ENCODE measurements at regions not wholly inside any gene's neighbourhood (a gene's known extent, or its start where the extent isn't known, plus 50 kb on each side); places are given as distances from the start of the nearest gene placed in this dataset.
"Not testable (repeated sequence)": the region's sequence is repeated elsewhere in the genome, so short reads cannot be mapped to it uniquely, and the experiment has no call there.

DNA sequence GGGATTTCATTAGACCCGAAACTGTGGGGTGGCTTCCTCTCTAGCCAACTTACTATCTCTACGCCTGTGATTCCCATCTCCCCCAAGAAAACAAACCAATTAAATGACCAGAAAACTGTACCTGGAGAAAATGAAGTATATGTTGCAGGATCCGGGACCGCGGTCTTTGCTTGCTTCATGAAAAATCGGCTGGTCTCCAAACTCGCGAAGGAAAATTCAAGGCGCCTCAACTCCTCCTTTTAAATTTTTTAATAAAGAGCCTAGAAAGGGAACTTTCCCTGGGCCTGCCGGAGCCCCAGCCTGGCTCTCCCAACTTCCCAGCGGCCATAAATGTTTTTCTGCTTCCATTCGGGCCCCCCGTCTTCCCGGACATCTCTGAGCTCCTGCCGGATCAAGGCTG, 110.8 kb upstream of the FOXD4L5 start:
- DNase-seq; H3K36me3 Mint-ChIP-seq (ENCODE audit: insufficient read depth in 2 of 2); H3K27ac Mint-ChIP-seq; H3K4me1 Mint-ChIP-seq (ENCODE audit: low read depth); H3K4me3 Mint-ChIP-seq; ATAC-seq (replicated peaks in 1 of 2); H3K27me3 Mint-ChIP-seq (ENCODE audit: low read depth): not testable (repeated sequence)
- peaks cover 11 to 14% of the 10 kb centered on the region in 2 donors for H3K9me3 Mint-ChIP-seq

DNA sequence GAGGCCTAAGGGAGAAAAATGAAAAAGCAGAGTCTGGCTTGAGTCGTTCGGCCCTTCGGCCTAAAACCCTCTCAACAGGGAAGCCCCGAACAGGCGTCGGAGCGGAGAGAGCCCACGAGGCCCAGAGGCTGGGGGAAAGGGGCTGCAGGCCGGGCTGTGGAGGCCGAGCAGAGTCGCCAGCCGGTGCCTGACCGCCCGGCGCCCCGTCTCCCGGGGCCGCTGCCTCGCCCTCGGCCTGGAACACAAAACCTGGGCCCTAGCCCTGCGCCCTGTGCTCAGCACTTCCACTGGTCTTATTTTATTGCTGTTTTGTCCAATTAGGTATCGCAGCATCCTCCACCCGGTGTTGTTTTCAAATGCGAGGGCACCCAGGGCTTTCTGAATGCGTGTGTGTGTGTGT, 110.1 kb upstream of the FOXD4L5 start:
- DNase-seq; ATAC-seq (replicated peaks in 1 of 2); H3K36me3 Mint-ChIP-seq (ENCODE audit: insufficient read depth in 2 of 2); H3K4me1 Mint-ChIP-seq (ENCODE audit: low read depth); H3K4me3 Mint-ChIP-seq; H3K27ac Mint-ChIP-seq; H3K27me3 Mint-ChIP-seq (ENCODE audit: low read depth): not testable (repeated sequence)
- H3K9me3 Mint-ChIP-seq: peaks cover 11 to 14% of the 10 kb centered on the region in 2 donors

- H3K36me3 Mint-ChIP-seq (ENCODE audit: insufficient read depth in 2 of 2): peaks cover 5 to 11% of the 10 kb centered on the region in 2 donors
- H3K9me3 Mint-ChIP-seq: peaks cover 14% of the 10 kb centered on the region in 2 donors
- ATAC-seq (replicated peaks in 1 of 2); DNase-seq; H3K27ac Mint-ChIP-seq; H3K4me1 Mint-ChIP-seq (ENCODE audit: low read depth); H3K27me3 Mint-ChIP-seq (ENCODE audit: low read depth); H3K4me3 Mint-ChIP-seq: not testable (repeated sequence)
Observed at GRCh38 chr9:65393111-65393810, 108.3 kb upstream of the FOXD4L5 start.

- not testable (repeated sequence) for DNase-seq; H3K27me3 Mint-ChIP-seq (ENCODE audit: low read depth); ATAC-seq (replicated peaks in 1 of 2); H3K4me3 Mint-ChIP-seq; H3K36me3 Mint-ChIP-seq (ENCODE audit: insufficient read depth in 2 of 2); H3K27ac Mint-ChIP-seq; H3K4me1 Mint-ChIP-seq (ENCODE audit: low read depth)
- peaks cover 12 to 14% of the 10 kb centered on the region in 2 donors for H3K9me3 Mint-ChIP-seq
Observed at GRCh38 chr9:65392611-65393010, 107.6 kb upstream of the FOXD4L5 start.

DNA sequence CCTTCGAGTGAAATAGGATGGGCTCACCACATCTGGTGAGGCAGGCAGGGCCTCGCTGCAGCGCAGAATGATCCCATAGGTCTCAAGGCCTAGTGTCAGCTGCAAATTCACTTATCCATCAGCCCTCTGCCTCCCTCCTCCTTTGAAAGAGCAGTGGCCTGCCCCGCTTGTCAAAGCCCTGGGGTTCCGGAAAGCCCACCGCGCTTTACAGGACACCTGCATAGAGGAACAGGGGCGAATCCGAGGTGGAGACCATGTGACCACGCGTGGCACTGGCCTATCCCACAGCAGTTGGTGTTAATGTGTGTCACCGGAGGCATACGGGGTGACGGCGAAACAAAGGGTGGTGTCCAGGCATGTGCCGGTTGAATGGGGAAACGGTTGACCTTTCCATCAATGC, 104.7 kb upstream of the FOXD4L5 start:
- not testable (repeated sequence) for H3K27ac Mint-ChIP-seq; H3K4me1 Mint-ChIP-seq (ENCODE audit: low read depth); ATAC-seq (replicated peaks in 1 of 2); H3K27me3 Mint-ChIP-seq (ENCODE audit: low read depth); H3K4me3 Mint-ChIP-seq
- peak in 1 of 2 donors; percentile 6 for DNase-seq
- Mint-ChIP-seq H3K36me3 (ENCODE audit: insufficient read depth in 2 of 2) (peaks cover 9 to 14% of the 10 kb centered on the region in 2 donors), H3K9me3 (peaks cover 15 to 21% of the 10 kb centered on the region in 2 donors)

DNA sequence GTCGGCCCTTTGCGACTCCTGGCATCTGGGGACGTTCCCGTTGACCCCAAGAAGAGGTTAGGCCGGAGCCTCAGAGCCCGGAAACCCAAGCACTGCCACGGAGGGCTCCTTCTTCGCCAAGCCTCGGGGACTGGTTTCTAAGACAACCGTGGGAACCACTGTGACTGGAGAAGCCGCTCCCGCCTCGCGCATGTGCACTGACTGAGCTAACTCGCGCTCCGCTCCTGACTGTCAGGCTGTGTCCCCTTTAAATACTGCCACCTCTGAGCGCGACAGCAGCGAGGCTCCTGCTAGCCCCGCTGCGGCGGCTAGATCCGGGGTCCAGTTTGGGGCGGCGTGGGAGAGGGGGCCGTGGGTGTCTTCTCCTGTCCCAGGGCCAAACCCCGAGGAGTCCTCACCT, 104.2 kb upstream of the FOXD4L5 start:
- not testable (repeated sequence) for H3K27ac Mint-ChIP-seq; H3K27me3 Mint-ChIP-seq (ENCODE audit: low read depth); H3K4me1 Mint-ChIP-seq (ENCODE audit: low read depth); ATAC-seq (replicated peaks in 1 of 2); DNase-seq; H3K4me3 Mint-ChIP-seq
- Mint-ChIP-seq H3K9me3 (peaks cover 15 to 22% of the 10 kb centered on the region in 2 donors), H3K36me3 (ENCODE audit: insufficient read depth in 2 of 2) (peaks cover 9 to 12% of the 10 kb centered on the region in 2 donors)

DNA sequence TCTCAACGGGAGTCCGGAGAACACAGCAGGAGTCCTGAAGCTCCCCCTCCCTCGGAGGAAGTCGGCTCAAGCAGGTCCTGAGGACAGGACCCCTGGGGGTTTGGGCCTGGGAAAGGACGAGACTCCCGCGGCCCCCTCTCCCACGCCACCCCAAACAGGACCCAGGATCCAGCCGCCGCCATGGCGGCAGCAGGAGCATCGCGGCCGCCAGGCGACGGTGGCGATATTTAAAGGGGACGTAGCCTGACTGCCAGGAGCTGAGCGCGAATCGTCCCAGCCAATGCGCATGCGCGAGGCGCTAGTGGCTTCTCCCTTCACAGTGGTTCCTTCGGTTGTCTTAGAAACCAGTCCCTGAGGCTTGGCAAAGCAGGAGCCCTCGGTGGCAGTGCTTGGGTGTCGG, 101.7 kb upstream of the FOXD4L5 start:
- H3K27me3 Mint-ChIP-seq (ENCODE audit: low read depth); H3K27ac Mint-ChIP-seq; H3K4me1 Mint-ChIP-seq (ENCODE audit: low read depth): not testable (repeated sequence)
- Mint-ChIP-seq H3K4me3 (peak overlapping the region in 1 of 2 donors; percentile 39), H3K9me3 (peaks cover 17 to 26% of the 10 kb centered on the region in 2 donors), H3K36me3 (ENCODE audit: insufficient read depth in 2 of 2) (peaks cover 14 to 16% of the 10 kb centered on the region in 2 donors)
- ATAC-seq (replicated peaks in 1 of 2) (peak; percentile 68 to 69), DNase-seq (peak; percentile 70 to 71)

- not testable (repeated sequence) for H3K27ac Mint-ChIP-seq; H3K27me3 Mint-ChIP-seq (ENCODE audit: low read depth); ATAC-seq (replicated peaks in 1 of 2); H3K4me1 Mint-ChIP-seq (ENCODE audit: low read depth); H3K4me3 Mint-ChIP-seq
- peaks cover 17 to 26% of the 10 kb centered on the region in 2 donors for H3K9me3 Mint-ChIP-seq
- peaks cover 13 to 16% of the 10 kb centered on the region in 2 donors for H3K36me3 Mint-ChIP-seq (ENCODE audit: insufficient read depth in 2 of 2)
- DNase-seq: peak in 1 of 2 donors; percentile 3
Observed at GRCh38 chr9:65386191-65386590, 101.2 kb upstream of the FOXD4L5 start.

DNA sequence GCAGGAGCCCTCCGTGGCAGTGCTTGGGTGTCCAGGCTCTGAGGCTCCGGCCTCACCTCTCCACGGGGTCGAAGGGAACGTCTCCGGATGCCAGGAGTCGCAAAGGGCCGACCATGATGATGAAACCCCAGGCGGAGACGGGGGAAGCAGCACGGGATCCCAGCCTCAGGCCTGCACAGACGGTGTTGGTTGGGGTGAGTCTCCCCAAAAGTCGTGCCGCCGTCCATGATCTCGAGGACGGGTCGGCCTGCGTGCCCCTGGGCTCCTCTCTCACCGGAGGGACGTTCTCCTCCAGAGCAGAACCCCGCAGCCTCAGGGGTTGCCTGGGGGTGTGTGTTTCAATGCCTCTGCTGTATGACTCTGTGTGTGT, 100.6 kb upstream of the FOXD4L5 start:
- Mint-ChIP-seq H3K9me3 (peaks cover 13 to 22% of the 10 kb centered on the region in 2 donors), H3K36me3 (ENCODE audit: insufficient read depth in 2 of 2) (peaks cover 12 to 16% of the 10 kb centered on the region in 2 donors)
- not testable (repeated sequence) for DNase-seq; H3K4me3 Mint-ChIP-seq; H3K4me1 Mint-ChIP-seq (ENCODE audit: low read depth); H3K27ac Mint-ChIP-seq; H3K27me3 Mint-ChIP-seq (ENCODE audit: low read depth); ATAC-seq (replicated peaks in 1 of 2)

GRCh38 chr9:65384759-65385654, 100.0 kb upstream of the FOXD4L5 start:
- ATAC-seq (replicated peaks in 1 of 2); H3K4me3 Mint-ChIP-seq; H3K27me3 Mint-ChIP-seq (ENCODE audit: low read depth); H3K27ac Mint-ChIP-seq; H3K4me1 Mint-ChIP-seq (ENCODE audit: low read depth); DNase-seq: not testable (repeated sequence)
- peaks cover 13 to 22% of the 10 kb centered on the region in 2 donors for H3K9me3 Mint-ChIP-seq
- peaks cover 12 to 16% of the 10 kb centered on the region in 2 donors for H3K36me3 Mint-ChIP-seq (ENCODE audit: insufficient read depth in 2 of 2)

GRCh38 chr9:65384066-65384465, 99.1 kb upstream of the FOXD4L5 start:
- H3K27me3 Mint-ChIP-seq (ENCODE audit: low read depth); H3K4me1 Mint-ChIP-seq (ENCODE audit: low read depth); H3K27ac Mint-ChIP-seq; DNase-seq; H3K4me3 Mint-ChIP-seq; ATAC-seq (replicated peaks in 1 of 2): not testable (repeated sequence)
- peaks cover 10 to 19% of the 10 kb centered on the region in 2 donors for H3K9me3 Mint-ChIP-seq
- H3K36me3 Mint-ChIP-seq (ENCODE audit: insufficient read depth in 2 of 2): peaks cover 10 to 13% of the 10 kb centered on the region in 2 donors

DNA sequence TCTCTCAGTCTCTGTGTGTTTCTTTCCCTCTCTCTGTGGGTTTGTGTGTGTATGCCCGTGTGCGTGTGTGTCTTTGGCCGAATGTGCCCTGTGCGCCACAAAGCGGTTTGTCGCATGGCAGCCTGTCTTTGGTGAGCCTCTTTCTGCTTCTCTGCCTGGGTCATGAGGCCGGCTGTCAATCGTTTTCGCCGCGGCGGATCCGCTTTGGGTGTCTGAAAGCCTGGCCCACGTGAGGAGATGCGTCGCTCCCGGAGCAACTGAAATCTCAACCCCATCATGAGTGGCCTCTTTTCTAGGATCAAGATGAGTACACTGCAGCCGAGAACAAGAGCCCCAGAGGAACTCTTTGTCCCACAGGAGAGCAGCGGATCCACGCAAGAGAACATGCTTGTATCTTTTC, 98.6 kb upstream of the FOXD4L5 start:
- H3K27me3 Mint-ChIP-seq (ENCODE audit: low read depth); ATAC-seq (replicated peaks in 1 of 2); DNase-seq; H3K27ac Mint-ChIP-seq; H3K4me3 Mint-ChIP-seq; H3K4me1 Mint-ChIP-seq (ENCODE audit: low read depth): not testable (repeated sequence)
- peaks cover 10 to 13% of the 10 kb centered on the region in 2 donors for H3K36me3 Mint-ChIP-seq (ENCODE audit: insufficient read depth in 2 of 2)
- H3K9me3 Mint-ChIP-seq: peaks cover 10 to 19% of the 10 kb centered on the region in 2 donors

GRCh38 chr9:65382701-65383318, 97.8 kb upstream of the FOXD4L5 start:
- Mint-ChIP-seq H3K9me3 (peaks cover 10 to 19% of the 10 kb centered on the region in 2 donors), H3K36me3 (ENCODE audit: insufficient read depth in 2 of 2) (peaks cover 10 to 13% of the 10 kb centered on the region in 2 donors)
- ATAC-seq (replicated peaks in 1 of 2); H3K4me1 Mint-ChIP-seq (ENCODE audit: low read depth); DNase-seq; H3K27me3 Mint-ChIP-seq (ENCODE audit: low read depth); H3K4me3 Mint-ChIP-seq; H3K27ac Mint-ChIP-seq: not testable (repeated sequence)

Measured in activated T-cell treated with anti-CD3 and anti-CD28 coated beads, Interleukin-2, amount 50 U/mL, for 72 hours (primary cell).